HepG2 (cell line): ENCODE measurements at regions not wholly inside any gene's neighbourhood (a gene's known extent, or its start where the extent isn't known, plus 50 kb on each side); places are given as distances from the start of the nearest gene placed in this dataset.
"Not testable (repeated sequence)": the region's sequence is repeated elsewhere in the genome, so short reads cannot be mapped to it uniquely, and the experiment has no call there.

Experiments used
- ATAC-seq: fragments of 200-7000 bp; cut with Tn5 transposase; 3 replicates; pipeline ENCODE4 v1.9.1; 2020; ENCODE audit warnings: mild to moderate bottlenecking, moderate library complexity
- BruUV-seq: library from RNA; stranded (reverse); fragments of 400-500 nt; replicated peaks from 2 replicates; lab custom pipeline; 2021; lab: Mats Ljungman, UMichigan
- CTCF ChIA-PET: fragments of 300-600 bp; formaldehyde crosslinking; extraction: SDS; loops from one replicate; lab custom pipeline; 2021; ENCODE audit warnings: low total read pairs, inconsistent platforms, low intra/inter-chr PET ratio; lab: Yijun Ruan, JAX
- POLR2A ChIA-PET: fragments of 350-600 bp; sonication (Branson Sonifier 250); formaldehyde crosslinking; loops from one replicate; lab custom pipeline; 2020; ENCODE audit warnings: antibody characterized with exemption, inconsistent platforms; lab: Yijun Ruan, JAX
- DNase-seq: peaks from one replicate; pipeline ENCODE4 v3.0.0-alpha.2; 2015; ENCODE audit warnings: low spot score
- FAIRE-seq: peaks from 3 replicates; lab custom pipeline; 2011; peaks lifted over from hg19 to GRCh38; lab: Jason Lieb, UNC
- H2AFZ ChIP-seq: one replicate; pipeline ENCODE4 v1.6.1; 2011; ENCODE audit warnings: low read length, inconsistent platforms
- H3K27ac ChIP-seq: fragments of 300-600 bp; 3 replicates; pipeline ENCODE4 v1.8.0; 2011; ENCODE audit warnings: mixed run types, mild to moderate bottlenecking, mixed read lengths, low read length, inconsistent platforms; ENCODE audit not compliant: insufficient read depth; ENCODE audit errors: extremely low read length
- H3K27me3 ChIP-seq, 2 experiments: fragments of 200-600 bp in 1 of 2; 2 replicates in 1 of 2; 3 replicates in 1 of 2; pipeline versions ENCODE4 v1.6.0 to v1.8.0; 2011; ENCODE audit warnings: low read length in 2 of 2, mild to moderate bottlenecking in 2 of 2, moderate library complexity in 2 of 2, inconsistent platforms in 1 of 2; ENCODE audit not compliant: insufficient read depth in 2 of 2, control insufficient read depth in 1 of 2
- H3K36me3 ChIP-seq, 2 experiments: fragments of 200-600 bp in 1 of 2; replicated peaks in 1 of 2; 2 replicates in 1 of 2; 3 replicates in 1 of 2; pipeline versions ENCODE4 v1.5.1 to v1.8.0; 2011; ENCODE audit warnings: low read length in 2 of 2, inconsistent platforms in 1 of 2; ENCODE audit not compliant: insufficient read depth in 2 of 2, control insufficient read depth in 1 of 2
- H3K4me1 ChIP-seq: 2 replicates; pipeline ENCODE4 v1.5.1; 2012; ENCODE audit warnings: low read length, inconsistent platforms; ENCODE audit not compliant: insufficient read depth
- H3K4me2 ChIP-seq: 2 replicates; pipeline ENCODE4 v1.6.0; 2011; ENCODE audit warnings: low read depth, low read length, inconsistent platforms
- H3K4me3 ChIP-seq, 3 experiments: fragments of 200-600 bp in 1 of 3; sonication (generic), shearing (Covaris generic) in 1 of 3; replicated peaks in 1 of 3; 2 replicates each; pipeline ENCODE4 v1.5.1; 2011 to 2016; ENCODE audit warnings: low read length in 3 of 3, inconsistent platforms in 2 of 3, low read depth in 2 of 3, mild to moderate bottlenecking in 2 of 3, control low read depth in 1 of 3, mixed read lengths in 1 of 3; ENCODE audit not compliant: insufficient read depth in 1 of 3
- H3K79me2 ChIP-seq: one replicate; pipeline ENCODE4 v1.6.1; 2011; ENCODE audit warnings: low read length, inconsistent platforms; ENCODE audit not compliant: insufficient read depth
- H3K9ac ChIP-seq: 2 replicates; pipeline ENCODE4 v1.6.0; 2011; ENCODE audit warnings: mild to moderate bottlenecking, low read depth, low read length, inconsistent platforms; ENCODE audit not compliant: insufficient read depth
- H3K9me3 ChIP-seq: 2 replicates; pipeline ENCODE4 v1.5.1; 2012; ENCODE audit warnings: mild to moderate bottlenecking, low read length
- H4K20me1 ChIP-seq: 2 replicates; pipeline ENCODE4 v1.6.0; 2011; ENCODE audit warnings: inconsistent platforms, mild to moderate bottlenecking, low read length, moderate library complexity; ENCODE audit not compliant: insufficient read depth
- WGBS: methylation state at CpG from one replicate; pipeline ENCODE4 v1.1.6; 2017; ENCODE audit warnings: low lambda C conversion rate; 5-methylcytosine and 5-hydroxymethylcytosine counted together
- in situ Hi-C: cut with HindIII; loops from 2 replicates; pipeline ENCODE4 v1.10.0; 2017; ENCODE audit warnings: low pct_unique_long_range_greater_than_20kb; ENCODE audit not compliant: extremely low pct_ligation_motif_present
- intact Hi-C: fragments of 100-400 bp; cut with micrococcal nuclease; formaldehyde crosslinking; loops from one replicate; pipeline ENCODE4 v1.10.0; 2022; ENCODE audit not compliant: unreplicated experiment

GRCh38 chr22:11050226-11050625 lies 4477.8 kb upstream of the OR11H1 start:
- H3K4me2 ChIP-seq, H3K9ac ChIP-seq, H3K27ac ChIP-seq, BruUV-seq, H2AFZ ChIP-seq, H3K4me3 ChIP-seq, H3K4me1 ChIP-seq, H3K79me2 ChIP-seq, intact Hi-C loops, H4K20me1 ChIP-seq, POLR2A ChIA-PET, FAIRE-seq, H3K36me3 ChIP-seq, CTCF ChIA-PET, DNase-seq, in situ Hi-C loops, H3K27me3 ChIP-seq: not testable (repeated sequence)
- 17% methylated on average over 7 of the region's 11 CpGs for WGBS
- peaks cover 71% of the 10 kb centered on the region for H3K9me3 ChIP-seq
- peak; percentile 7; the same call in 2 of the 3 replicates for ATAC-seq

- H3K4me1 ChIP-seq, H3K4me2 ChIP-seq, in situ Hi-C loops, H3K27ac ChIP-seq, POLR2A ChIA-PET, H3K27me3 ChIP-seq, H4K20me1 ChIP-seq, DNase-seq, H3K36me3 ChIP-seq, BruUV-seq, CTCF ChIA-PET, H2AFZ ChIP-seq, H3K9ac ChIP-seq, H3K79me2 ChIP-seq, intact Hi-C loops, FAIRE-seq, H3K4me3 ChIP-seq: not testable (repeated sequence)
- 20% methylated on average over 7 of the region's 9 CpGs for WGBS
- peaks cover 77% of the 10 kb centered on the region for H3K9me3 ChIP-seq
- peak; percentile 14; the same call in 2 of the 3 replicates for ATAC-seq
These were observed 4476.4 kb upstream of the OR11H1 start for GRCh38 chr22:11051401-11052112.

- BruUV-seq, FAIRE-seq, intact Hi-C loops, CTCF ChIA-PET, H4K20me1 ChIP-seq, in situ Hi-C loops, H3K27ac ChIP-seq, H3K27me3 ChIP-seq, DNase-seq, H3K4me3 ChIP-seq, POLR2A ChIA-PET, H3K4me1 ChIP-seq, H3K9ac ChIP-seq, H2AFZ ChIP-seq, H3K36me3 ChIP-seq, H3K4me2 ChIP-seq, H3K79me2 ChIP-seq: not testable (repeated sequence)
- WGBS, result 34% methylated on average over 24 of the region's 24 CpGs
- H3K9me3 ChIP-seq, result peaks cover 76% of the 10 kb centered on the region
- ATAC-seq, result peak; percentile 11
These were observed 4474.3 kb upstream of the OR11H1 start for GRCh38 chr22:11053403-11054344.

GRCh38 chr22:11054681-11055080 lies 4473.3 kb upstream of the OR11H1 start:
- H3K4me1 ChIP-seq, H2AFZ ChIP-seq, H4K20me1 ChIP-seq, BruUV-seq, H3K36me3 ChIP-seq, intact Hi-C loops, H3K27me3 ChIP-seq, DNase-seq, in situ Hi-C loops, H3K4me3 ChIP-seq, FAIRE-seq, H3K9ac ChIP-seq, H3K4me2 ChIP-seq, POLR2A ChIA-PET, H3K79me2 ChIP-seq, H3K27ac ChIP-seq, CTCF ChIA-PET: not testable (repeated sequence)
- ATAC-seq, result peak; percentile 12
- 35% methylated on average over 11 of the region's 11 CpGs for WGBS
- peaks cover 72% of the 10 kb centered on the region for H3K9me3 ChIP-seq
